OCI-LY3 (cell line): ENCODE measurements at regions not wholly inside any gene's neighbourhood (a gene's known extent, or its start where the extent isn't known, plus 50 kb on each side); places are given as distances from the start of the nearest gene placed in this dataset.

Experiments
- H2AFZ ChIP-seq: fragments of 200-600, 300-600 bp; shearing (Covaris generic); 2 replicates; pipeline ENCODE4 v1.6.0; 2014; ENCODE audit warnings: antibody characterized with exemption, low read depth, low read length
- H3K27ac ChIP-seq: fragments of 200-600, 300-600 bp; sonication (generic); 2 replicates; pipeline ENCODE4 v1.5.1; 2014; ENCODE audit warnings: mild to moderate bottlenecking, low read length, moderate library complexity, mixed read lengths
- H3K27me3 ChIP-seq: fragments of 200-600, 300-600 bp; sonication (generic); 2 replicates; pipeline ENCODE4 v1.6.1; 2014; ENCODE audit warnings: low read depth, low read length, mixed read lengths
- H3K36me3 ChIP-seq: fragments of 200-600, 300-600 bp; sonication (generic); replicated peaks from 2 replicates; pipeline ENCODE3; 2014; ENCODE audit warnings: low read depth, low read length, mixed read lengths
- H3K4me1 ChIP-seq: fragments of 300-600, 200-600 bp; sonication (generic); 2 replicates; pipeline ENCODE4 v1.6.1; 2014; ENCODE audit warnings: low read length, mixed read lengths
- H3K4me2 ChIP-seq: fragments of 200-600, 300-600 bp; sonication (generic); 2 replicates; pipeline ENCODE4 v1.6.1; 2014; ENCODE audit warnings: low read length, mixed read lengths
- H3K4me3 ChIP-seq: fragments of 300-600, 200-600 bp; sonication (generic); 2 replicates; pipeline ENCODE4 v1.5.1; 2014; ENCODE audit warnings: antibody characterized with exemption, mild to moderate bottlenecking, low read length, moderate library complexity
- H3K79me2 ChIP-seq: fragments of 300-600, 200-600 bp; shearing (Covaris generic); 2 replicates; pipeline ENCODE4 v1.6.1; 2014; ENCODE audit warnings: mild to moderate bottlenecking, low read length, mixed read lengths
- H3K9ac ChIP-seq: fragments of 300-600, 200-600 bp; shearing (Covaris generic); 2 replicates; pipeline ENCODE4 v1.6.0; 2014; ENCODE audit warnings: mild to moderate bottlenecking, low read length, moderate library complexity
- H3K9me3 ChIP-seq: fragments of 200-600, 300-600 bp; shearing (Covaris generic); 2 replicates; pipeline ENCODE4 v1.6.1; 2014; ENCODE audit warnings: low read length, mixed read lengths; ENCODE audit not compliant: insufficient read depth
- H4K20me1 ChIP-seq: fragments of 200-600, 300-600 bp; sonication (generic); 2 replicates; pipeline ENCODE4 v1.6.1; 2016; ENCODE audit warnings: low read length, mixed read lengths; ENCODE audit not compliant: insufficient read depth
- EZH2phosphoT487 ChIP-seq: fragments of 200-600 bp; shearing (Covaris generic); IDR thresholded peaks from 2 replicates; pipeline ENCODE4 v1.6.1; 2018; ENCODE audit warnings: antibody characterized with exemption, mixed run types, low read depth
- TF ChIP-seq, protein P1 (sequence below): fragments of 200-600, 300-600 bp; sonication (generic); IDR thresholded peaks from 2 replicates; pipeline ENCODE4 v1.5.1; 2014; ENCODE audit warnings: antibody characterized with exemption, low read length, low read depth

DNA sequence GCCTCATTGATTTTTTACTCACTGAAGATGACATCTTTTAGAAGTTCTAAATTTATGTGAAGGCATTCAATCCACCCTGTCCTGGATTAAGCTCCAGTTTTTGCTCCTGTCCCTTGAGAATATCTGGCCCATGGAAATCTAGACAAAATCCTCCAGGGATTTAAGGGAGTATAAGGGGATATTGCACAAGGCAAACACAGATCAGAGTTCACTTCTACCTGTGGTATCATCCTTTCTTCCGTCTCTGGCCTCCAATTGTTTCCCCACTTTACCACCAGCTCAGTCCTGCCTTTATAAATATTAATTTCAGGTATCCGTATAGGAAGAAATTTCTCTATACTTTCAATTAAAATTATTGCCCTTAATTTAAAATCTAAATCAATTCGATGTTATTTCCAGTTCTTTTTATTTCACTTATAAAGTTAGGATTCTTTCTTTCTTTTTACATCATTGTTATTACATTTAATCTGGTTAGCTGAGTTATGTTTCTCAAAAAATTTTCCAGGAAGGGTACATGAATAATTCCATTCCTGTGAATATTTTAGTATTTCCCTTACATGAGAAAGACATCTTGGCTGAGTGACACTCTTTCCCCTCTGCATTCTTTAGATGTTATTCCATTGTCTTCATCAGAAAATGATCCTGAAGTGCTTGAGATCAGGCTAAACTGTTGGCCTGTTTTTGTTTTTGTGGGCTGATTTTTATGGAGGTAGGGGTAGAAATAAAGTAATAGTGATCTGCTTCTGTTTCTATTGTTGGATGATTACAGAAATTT, 194.3 kb upstream of the MAP3K1 start:
- H3K4me2 ChIP-seq, result no peak overlapping the region
- no peaks in the 10 kb centered on the region for H3K9me3 ChIP-seq
- H2AFZ ChIP-seq, result no peak overlapping the region
- H3K36me3 ChIP-seq, result no peaks in the 10 kb centered on the region
- no peak overlapping the region for H3K9ac ChIP-seq
- H4K20me1 ChIP-seq, result no peaks in the 10 kb centered on the region
- no peak overlapping the region for H3K27ac ChIP-seq
- H3K27me3 ChIP-seq, result no peaks in the 10 kb centered on the region
- H3K4me3 ChIP-seq, result no peak overlapping the region
- no peak for TF ChIP-seq EZH2phosphoT487
- TF ChIP-seq, protein P1, sequence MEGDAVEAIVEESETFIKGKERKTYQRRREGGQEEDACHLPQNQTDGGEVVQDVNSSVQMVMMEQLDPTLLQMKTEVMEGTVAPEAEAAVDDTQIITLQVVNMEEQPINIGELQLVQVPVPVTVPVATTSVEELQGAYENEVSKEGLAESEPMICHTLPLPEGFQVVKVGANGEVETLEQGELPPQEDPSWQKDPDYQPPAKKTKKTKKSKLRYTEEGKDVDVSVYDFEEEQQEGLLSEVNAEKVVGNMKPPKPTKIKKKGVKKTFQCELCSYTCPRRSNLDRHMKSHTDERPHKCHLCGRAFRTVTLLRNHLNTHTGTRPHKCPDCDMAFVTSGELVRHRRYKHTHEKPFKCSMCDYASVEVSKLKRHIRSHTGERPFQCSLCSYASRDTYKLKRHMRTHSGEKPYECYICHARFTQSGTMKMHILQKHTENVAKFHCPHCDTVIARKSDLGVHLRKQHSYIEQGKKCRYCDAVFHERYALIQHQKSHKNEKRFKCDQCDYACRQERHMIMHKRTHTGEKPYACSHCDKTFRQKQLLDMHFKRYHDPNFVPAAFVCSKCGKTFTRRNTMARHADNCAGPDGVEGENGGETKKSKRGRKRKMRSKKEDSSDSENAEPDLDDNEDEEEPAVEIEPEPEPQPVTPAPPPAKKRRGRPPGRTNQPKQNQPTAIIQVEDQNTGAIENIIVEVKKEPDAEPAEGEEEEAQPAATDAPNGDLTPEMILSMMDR, result no peak
- no peaks in the 10 kb centered on the region for H3K4me1 ChIP-seq
- H3K79me2 ChIP-seq, result no peaks in the 10 kb centered on the region

DNA sequence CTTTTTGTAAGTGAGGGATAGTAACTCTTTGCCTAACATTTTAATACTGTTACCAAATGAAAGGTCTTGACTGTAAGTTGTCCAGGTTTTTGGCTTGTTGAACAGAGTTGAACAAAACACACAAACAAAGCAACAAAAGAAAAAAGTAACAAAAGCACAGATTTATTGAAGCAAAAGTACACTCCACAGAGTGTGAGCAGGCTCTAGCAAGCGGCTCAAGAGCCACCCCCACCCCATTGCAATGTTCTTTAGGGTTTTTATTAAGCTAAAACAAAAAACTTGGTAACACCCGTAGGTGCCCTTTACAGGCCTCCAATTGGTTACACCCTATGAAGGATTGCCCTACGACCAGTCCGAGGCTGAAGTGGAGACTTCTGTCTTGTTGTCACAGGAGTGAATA, 197.4 kb upstream of the MAP3K1 start:
- Histone ChIP-seq H3K79me2 (no peaks in the 10 kb centered on the region), H3K27ac (no peak overlapping the region), H3K27me3 (no peaks in the 10 kb centered on the region), H2AFZ (no peak overlapping the region), H3K36me3 (no peaks in the 10 kb centered on the region), H3K4me3 (no peak overlapping the region), H4K20me1 (no peaks in the 10 kb centered on the region), H3K9me3 (no peaks in the 10 kb centered on the region), H3K4me1 (peaks cover 6% of the 10 kb centered on the region), H3K4me2 (no peak overlapping the region), H3K9ac (no peak overlapping the region)
- TF ChIP-seq EZH2phosphoT487, result no peak
- TF ChIP-seq, protein P1, result no peak

DNA sequence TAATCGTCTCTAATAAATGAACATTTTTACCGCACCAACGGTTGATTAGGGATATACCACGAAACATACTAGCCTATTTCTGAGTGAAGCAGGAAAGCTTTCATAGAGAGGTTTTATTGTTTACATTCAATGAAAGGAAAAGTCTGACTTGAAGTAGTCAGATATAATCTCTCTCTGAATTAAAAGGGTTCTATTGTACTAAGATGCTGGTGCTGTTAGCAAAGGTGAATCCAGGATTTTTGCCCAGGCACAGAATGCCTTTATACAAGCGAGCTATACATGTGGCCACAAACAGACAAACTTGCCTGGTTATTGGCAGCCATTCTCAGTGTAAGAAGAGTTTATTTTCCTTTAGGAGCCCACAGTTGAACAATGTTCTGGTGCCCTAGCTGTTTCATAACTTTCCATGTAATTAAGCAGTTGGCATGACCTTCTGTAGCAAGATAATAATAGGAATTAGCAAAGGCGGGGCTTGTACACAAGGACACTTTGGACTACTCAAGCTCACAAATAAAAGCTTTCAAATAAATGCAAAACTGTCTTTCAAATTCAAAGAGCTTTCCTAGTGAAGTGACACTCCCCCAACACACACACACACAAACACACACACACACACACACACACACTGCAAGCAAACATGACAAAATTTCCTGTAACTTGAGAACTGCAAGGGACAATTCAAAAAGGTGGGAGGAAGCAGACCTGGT, 198.7 kb upstream of the MAP3K1 start:
- Histone ChIP-seq H3K27ac (no peak overlapping the region), H3K9ac (no peak overlapping the region), H3K9me3 (no peaks in the 10 kb centered on the region), H3K36me3 (no peaks in the 10 kb centered on the region), H3K27me3 (no peaks in the 10 kb centered on the region), H3K4me3 (no peak overlapping the region), H3K4me2 (no peak overlapping the region), H3K4me1 (peaks cover 11% of the 10 kb centered on the region), H2AFZ (no peak overlapping the region), H4K20me1 (no peaks in the 10 kb centered on the region), H3K79me2 (no peaks in the 10 kb centered on the region)
- TF ChIP-seq, protein P1, result no peak
- no peak for TF ChIP-seq EZH2phosphoT487

DNA sequence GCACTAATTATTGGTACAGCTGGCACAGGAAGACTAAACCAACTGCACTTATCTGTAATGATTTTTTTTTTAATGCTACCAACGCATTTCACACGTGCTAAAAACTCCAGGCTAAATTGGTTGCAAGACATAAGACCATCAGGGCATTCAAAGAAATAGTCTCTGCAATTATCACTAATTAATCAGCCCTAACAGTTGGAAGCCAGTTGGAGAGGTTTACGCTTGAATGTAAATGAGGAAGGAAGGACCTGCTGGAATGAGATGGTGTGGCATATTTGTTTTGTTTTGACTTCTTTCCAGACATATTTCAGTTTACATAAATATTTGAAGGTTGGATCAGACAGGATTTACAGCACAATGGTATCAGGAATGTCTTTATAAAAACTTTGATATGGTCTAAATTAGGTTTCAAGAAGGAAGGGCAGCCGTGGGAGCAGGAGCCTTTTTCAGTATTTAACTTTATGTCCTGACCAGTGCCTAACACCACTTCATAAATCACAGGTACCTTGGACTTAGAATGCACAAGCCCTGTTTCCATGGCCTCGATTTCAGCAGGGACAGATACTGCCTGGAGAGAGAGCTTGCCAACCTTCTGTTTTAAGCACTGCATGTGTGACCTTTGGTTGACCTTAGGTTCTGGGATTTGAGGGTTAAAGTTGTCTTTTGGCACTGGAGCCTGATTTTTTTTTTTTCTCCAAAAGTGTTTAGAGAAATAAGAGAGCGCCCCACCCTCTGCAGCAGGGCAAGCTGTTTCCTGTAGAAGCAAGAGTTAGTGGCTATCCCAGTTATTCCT, 199.8 kb upstream of the MAP3K1 start:
- Histone ChIP-seq H4K20me1 (no peaks in the 10 kb centered on the region), H3K4me3 (no peak overlapping the region), H3K9me3 (no peaks in the 10 kb centered on the region), H3K27me3 (no peaks in the 10 kb centered on the region), H3K27ac (no peak overlapping the region), H3K36me3 (no peaks in the 10 kb centered on the region), H2AFZ (no peak overlapping the region), H3K4me1 (peaks cover 18% of the 10 kb centered on the region), H3K4me2 (no peak overlapping the region), H3K9ac (no peak overlapping the region), H3K79me2 (no peaks in the 10 kb centered on the region)
- TF ChIP-seq, protein P1, result no peak
- no peak for TF ChIP-seq EZH2phosphoT487
